GM18505 (cell line): ENCODE measurements at regions not wholly inside any gene's neighbourhood (a gene's known extent, or its start where the extent isn't known, plus 50 kb on each side); places are given as distances from the start of the nearest gene placed in this dataset.

ENCODE experiments used
- ATAC-seq: cut with Tn5 transposase; IDR thresholded peaks from one replicate; pipeline ENCODE4 v1.9.1; 2021; ENCODE audit not compliant: unreplicated experiment
- POLR2A ChIP-seq: IDR thresholded peaks from 4 replicates; pipeline ENCODE4 v1.6.1; 2011; ENCODE audit warnings: borderline replicate concordance; ENCODE audit not compliant: insufficient read depth, insufficient read length; ENCODE audit errors: extremely low read depth

- no peak for TF ChIP-seq POLR2A
- no peak for ATAC-seq
These were observed 147.1 kb upstream of the IRX6 start for GRCh38 chr16:55176901-55177300.

GRCh38 chr16:55179411-55179810 lies 144.6 kb upstream of the IRX6 start:
- TF ChIP-seq POLR2A, result no peak
- no peak for ATAC-seq

- no peak for ATAC-seq
- no peak for TF ChIP-seq POLR2A
These were observed 144.0 kb upstream of the IRX6 start for GRCh38 chr16:55179852-55180585.

- no peak for TF ChIP-seq POLR2A
- ATAC-seq, result no peak
These were observed 140.0 kb upstream of the IRX6 start for GRCh38 chr16:55184052-55184451.

- no peak for ATAC-seq
- TF ChIP-seq POLR2A, result no peak
These were observed 139.4 kb upstream of the IRX6 start for GRCh38 chr16:55184619-55185018.

GRCh38 chr16:55189224-55189623 lies 134.8 kb upstream of the IRX6 start:
- TF ChIP-seq POLR2A, result no peak
- ATAC-seq, result no peak

GRCh38 chr16:55189682-55190636 lies 134.0 kb upstream of the IRX6 start:
- no peak for ATAC-seq
- no peak for TF ChIP-seq POLR2A

- ATAC-seq, result no peak
- TF ChIP-seq POLR2A, result no peak
These were observed 131.3 kb upstream of the IRX6 start for GRCh38 chr16:55192734-55193133.

- TF ChIP-seq POLR2A, result no peak
- ATAC-seq, result no peak
These were observed 120.4 kb upstream of the IRX6 start for GRCh38 chr16:55203570-55203969.

GRCh38 chr16:55204069-55204468 lies 119.9 kb upstream of the IRX6 start:
- no peak for ATAC-seq

GRCh38 chr16:55204923-55205322 lies 119.1 kb upstream of the IRX6 start:
- ATAC-seq, result no peak
- TF ChIP-seq POLR2A, result no peak

More at GRCh38 chr16:55204069-55204468, 119.9 kb upstream of the IRX6 start:
- TF ChIP-seq POLR2A, result no peak

- no peak for TF ChIP-seq POLR2A
- ATAC-seq, result no peak
These were observed 116.1 kb upstream of the IRX6 start for GRCh38 chr16:55207693-55208428.

- no peak for TF ChIP-seq POLR2A
- no peak for ATAC-seq
These were observed 114.4 kb upstream of the IRX6 start for GRCh38 chr16:55209626-55210025.
